ENCODE measurements at regions not wholly inside any gene's neighbourhood (a gene's known extent, or its start where the extent isn't known, plus 50 kb on each side); places are given as distances from the start of the nearest gene placed in this dataset.

DNA sequence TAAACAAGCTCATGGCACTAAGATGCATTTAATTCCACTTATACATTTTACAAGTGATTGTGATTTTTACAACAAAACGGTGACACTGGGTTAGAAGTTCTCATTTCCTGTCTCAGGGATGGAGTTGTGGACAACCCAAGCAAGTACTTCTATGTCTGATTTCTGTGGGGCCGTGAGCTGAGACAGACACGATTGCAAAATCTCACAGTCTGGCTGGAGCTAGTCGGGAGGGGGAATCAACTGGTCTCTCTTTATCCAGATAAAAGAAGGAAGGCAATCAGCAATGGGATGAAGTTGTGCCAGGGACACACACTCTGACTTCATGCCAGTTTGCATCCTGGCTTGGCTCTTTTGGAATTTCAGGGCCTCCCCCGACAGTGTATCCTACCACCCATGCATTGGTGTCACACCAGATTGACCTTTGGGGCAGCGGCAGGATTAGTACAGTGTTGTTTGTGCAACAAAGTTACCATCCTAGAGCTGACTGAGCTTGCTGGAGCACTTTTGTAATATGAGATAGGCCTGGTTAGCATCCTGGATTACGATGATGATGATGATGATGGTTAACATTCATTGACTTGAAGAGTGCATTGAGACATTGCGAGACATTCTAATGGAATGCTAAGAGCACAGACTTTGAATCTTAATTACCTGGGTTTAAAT is 98.8 kb downstream of the CTAGE1 start:
- FAIRE-seq: no peak
- TF ChIP-seq, protein P1, sequence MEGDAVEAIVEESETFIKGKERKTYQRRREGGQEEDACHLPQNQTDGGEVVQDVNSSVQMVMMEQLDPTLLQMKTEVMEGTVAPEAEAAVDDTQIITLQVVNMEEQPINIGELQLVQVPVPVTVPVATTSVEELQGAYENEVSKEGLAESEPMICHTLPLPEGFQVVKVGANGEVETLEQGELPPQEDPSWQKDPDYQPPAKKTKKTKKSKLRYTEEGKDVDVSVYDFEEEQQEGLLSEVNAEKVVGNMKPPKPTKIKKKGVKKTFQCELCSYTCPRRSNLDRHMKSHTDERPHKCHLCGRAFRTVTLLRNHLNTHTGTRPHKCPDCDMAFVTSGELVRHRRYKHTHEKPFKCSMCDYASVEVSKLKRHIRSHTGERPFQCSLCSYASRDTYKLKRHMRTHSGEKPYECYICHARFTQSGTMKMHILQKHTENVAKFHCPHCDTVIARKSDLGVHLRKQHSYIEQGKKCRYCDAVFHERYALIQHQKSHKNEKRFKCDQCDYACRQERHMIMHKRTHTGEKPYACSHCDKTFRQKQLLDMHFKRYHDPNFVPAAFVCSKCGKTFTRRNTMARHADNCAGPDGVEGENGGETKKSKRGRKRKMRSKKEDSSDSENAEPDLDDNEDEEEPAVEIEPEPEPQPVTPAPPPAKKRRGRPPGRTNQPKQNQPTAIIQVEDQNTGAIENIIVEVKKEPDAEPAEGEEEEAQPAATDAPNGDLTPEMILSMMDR (IDR thresholded peaks at IDR 0.05; ENCODE audit: insufficient read depth, low read length, severe bottlenecking): no peak
- Histone ChIP-seq H3K36me3 (ENCODE audit: control insufficient read depth, insufficient read depth, low read length) (no peaks in the 10 kb centered on the region), H3K4me3 (ENCODE audit: low read depth, low read length) (no peak overlapping the region), H3K27me3 (ENCODE audit: control insufficient read depth, insufficient read depth, low read length) (no peaks in the 10 kb centered on the region)
- no peak for DNase-seq (ENCODE audit: low read depth)

DNA sequence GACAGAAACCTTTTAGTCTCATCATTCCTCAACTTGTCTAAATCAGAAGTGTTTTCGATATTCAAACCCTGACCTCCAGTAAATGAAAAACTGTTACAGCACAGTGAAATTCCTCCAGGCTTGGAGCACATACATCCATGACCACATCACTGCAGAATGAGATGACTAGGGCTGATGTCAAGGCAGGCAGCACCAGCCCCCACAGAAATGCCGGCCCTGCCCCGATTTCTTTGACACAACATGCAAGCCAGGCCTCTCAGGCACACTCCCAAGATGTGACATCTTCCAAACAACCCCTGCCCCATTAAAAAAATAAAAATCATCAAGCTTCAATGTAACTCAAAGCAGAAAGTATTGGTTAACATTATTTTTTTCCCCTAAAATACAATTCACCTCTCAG is 103.3 kb downstream of the CTAGE1 start:
- Histone ChIP-seq H3K27me3 (ENCODE audit: control insufficient read depth, insufficient read depth, low read length) (no peaks in the 10 kb centered on the region), H3K36me3 (ENCODE audit: control insufficient read depth, insufficient read depth, low read length) (no peaks in the 10 kb centered on the region), H3K4me3 (ENCODE audit: low read depth, low read length) (no peak overlapping the region)
- FAIRE-seq (no peak), DNase-seq (ENCODE audit: low read depth) (peak; percentile 76)
- TF ChIP-seq, protein P1 (IDR thresholded peaks at IDR 0.05; ENCODE audit: insufficient read depth, low read length, severe bottlenecking): no peak

DNA sequence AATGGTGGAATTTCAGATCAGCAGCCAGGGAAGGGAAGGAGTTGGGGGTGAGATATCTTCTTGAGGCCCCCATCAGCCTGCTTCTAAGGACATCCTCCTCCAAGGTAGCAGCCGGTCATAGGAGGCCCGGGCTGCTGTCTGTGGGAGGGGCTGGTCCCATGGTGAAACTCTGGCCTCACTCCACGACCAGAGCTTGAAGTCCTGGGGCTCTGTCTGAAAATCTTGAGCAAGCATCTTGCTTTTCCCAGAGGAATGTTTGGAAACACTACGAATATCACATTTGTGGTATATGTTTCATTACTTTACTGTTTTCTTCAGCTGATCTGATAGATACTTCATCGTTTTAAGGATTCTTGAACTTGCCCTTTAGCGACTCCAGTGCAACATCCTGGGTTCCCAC is 103.7 kb downstream of the CTAGE1 start:
- H3K27me3 ChIP-seq (ENCODE audit: control insufficient read depth, insufficient read depth, low read length): no peaks in the 10 kb centered on the region
- no peak for FAIRE-seq
- H3K36me3 ChIP-seq (ENCODE audit: control insufficient read depth, insufficient read depth, low read length): no peaks in the 10 kb centered on the region
- TF ChIP-seq, protein P1 (IDR thresholded peaks at IDR 0.05; ENCODE audit: insufficient read depth, low read length, severe bottlenecking): no peak
- no peak for DNase-seq (ENCODE audit: low read depth)
- no peak overlapping the region for H3K4me3 ChIP-seq (ENCODE audit: low read depth, low read length)

DNA sequence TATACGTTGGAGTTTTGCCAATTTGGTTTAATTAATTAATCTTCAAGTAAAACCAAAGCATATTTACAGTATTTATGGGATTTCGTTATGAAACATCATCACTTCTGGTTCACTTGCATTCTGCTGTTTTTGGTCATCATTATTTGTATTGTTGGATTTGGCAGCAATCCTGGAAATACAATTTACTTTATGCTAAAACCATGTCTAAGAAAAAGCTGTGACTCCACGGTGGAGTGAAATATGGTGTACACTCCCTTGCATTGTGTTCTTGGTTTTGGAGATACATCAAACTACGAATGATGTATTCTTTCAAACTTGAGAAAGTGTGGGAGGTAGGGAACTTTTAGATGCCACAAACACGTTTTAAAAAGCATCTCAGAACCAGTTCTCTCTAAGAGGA is 106.4 kb downstream of the CTAGE1 start:
- peak; percentile 19 for DNase-seq (ENCODE audit: low read depth)
- TF ChIP-seq, protein P1 (IDR thresholded peaks at IDR 0.05; ENCODE audit: insufficient read depth, low read length, severe bottlenecking): no peak
- Histone ChIP-seq H3K4me3 (ENCODE audit: low read depth, low read length) (no peak overlapping the region), H3K27me3 (ENCODE audit: control insufficient read depth, insufficient read depth, low read length) (no peaks in the 10 kb centered on the region), H3K36me3 (ENCODE audit: control insufficient read depth, insufficient read depth, low read length) (no peaks in the 10 kb centered on the region)
- FAIRE-seq: no peak

DNA sequence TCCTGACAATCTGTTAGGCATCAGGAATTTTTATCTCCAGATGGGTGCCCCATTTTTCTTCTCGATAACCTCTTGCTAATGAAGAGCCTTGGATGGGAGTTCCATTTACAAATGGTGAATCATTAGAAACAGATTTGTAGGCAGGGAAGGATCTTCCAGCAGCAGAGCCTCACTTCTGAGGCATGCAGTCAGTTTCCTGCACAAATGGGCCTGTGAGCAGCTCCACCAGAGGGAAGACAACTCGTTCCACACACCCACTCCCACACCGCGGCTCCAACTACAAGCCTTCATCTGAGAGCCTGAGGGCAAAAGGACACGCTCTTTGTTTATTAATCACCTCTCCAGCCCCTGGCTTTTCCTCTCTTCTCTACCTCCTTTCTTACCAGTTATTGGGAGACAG is 108.5 kb downstream of the CTAGE1 start:
- Histone ChIP-seq H3K4me3 (ENCODE audit: low read depth, low read length) (no peak overlapping the region), H3K27me3 (ENCODE audit: control insufficient read depth, insufficient read depth, low read length) (no peaks in the 10 kb centered on the region), H3K36me3 (ENCODE audit: control insufficient read depth, insufficient read depth, low read length) (no peaks in the 10 kb centered on the region)
- DNase-seq (ENCODE audit: low read depth) (peak; percentile 44), FAIRE-seq (no peak)
- TF ChIP-seq, protein P1 (IDR thresholded peaks at IDR 0.05; ENCODE audit: insufficient read depth, low read length, severe bottlenecking): no peak

DNA sequence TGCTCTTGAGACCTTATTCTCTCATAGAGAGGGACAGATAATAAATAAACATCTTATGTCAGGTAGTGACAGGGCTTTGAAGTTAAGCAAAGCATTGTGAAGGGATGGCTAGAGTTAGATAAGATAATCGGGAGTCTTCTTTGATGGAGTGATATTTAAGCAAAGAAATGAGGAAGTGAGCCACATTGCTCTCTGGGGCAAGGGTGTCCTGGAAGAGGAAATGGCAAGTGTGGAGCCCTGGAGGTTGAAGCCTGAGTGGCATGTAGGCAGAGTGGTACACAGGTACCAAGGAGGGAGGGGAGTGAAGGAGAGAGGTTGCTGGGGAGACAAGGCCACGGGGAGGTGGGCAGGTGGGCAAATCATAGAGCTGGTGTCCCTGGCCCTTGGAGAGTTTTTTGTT is 110.2 kb downstream of the CTAGE1 start:
- TF ChIP-seq, protein P1 (IDR thresholded peaks at IDR 0.05; ENCODE audit: insufficient read depth, low read length, severe bottlenecking): no peak
- FAIRE-seq: no peak
- H3K27me3 ChIP-seq (ENCODE audit: control insufficient read depth, insufficient read depth, low read length): no peaks in the 10 kb centered on the region

More for the DNA sequence above, 110.2 kb downstream of the CTAGE1 start:
- no peaks in the 10 kb centered on the region for H3K36me3 ChIP-seq (ENCODE audit: control insufficient read depth, insufficient read depth, low read length)
- no peak for DNase-seq (ENCODE audit: low read depth)
- H3K4me3 ChIP-seq (ENCODE audit: low read depth, low read length): no peak overlapping the region

All from bronchial epithelial cell (primary cell).